SK-N-SH treated with all-trans-retinoic acid at 6 μM for 48 hours (cell line): ENCODE measurements at regions not wholly inside any gene's neighbourhood (a gene's known extent, or its start where the extent isn't known, plus 50 kb on each side); places are given as distances from the start of the nearest gene placed in this dataset.
"Not testable (repeated sequence)": the region's sequence is repeated elsewhere in the genome, so short reads cannot be mapped to it uniquely, and the experiment has no call there.

Source experiments
- ISL1 ChIP-seq: fragments of 250-450 bp; sonication (Bioruptor Pico); IDR thresholded peaks from 2 replicates; pipeline ENCODE4 v2.1.2; 2022; ENCODE audit warnings: mild to moderate bottlenecking, moderate library complexity
- PPARA ChIP-seq: fragments of 250-450 bp; sonication (Bioruptor Pico); IDR thresholded peaks from 2 replicates; pipeline ENCODE4 v1.5.0; 2020; ENCODE audit warnings: mild to moderate bottlenecking, borderline replicate concordance
- RARB ChIP-seq: fragments of 250-450 bp; sonication (Bioruptor Pico); IDR thresholded peaks from 2 replicates; pipeline ENCODE4 v1.8.0; 2021; ENCODE audit warnings: mild to moderate bottlenecking, moderate library complexity
- TOX ChIP-seq: fragments of 250-450 bp; sonication (Bioruptor Pico); IDR thresholded peaks from 2 replicates; pipeline ENCODE4 v1.8.0; 2021; ENCODE audit warnings: mild to moderate bottlenecking, moderate library complexity, borderline replicate concordance
- ZFP30 ChIP-seq: fragments of 450-650 bp; formaldehyde crosslinking; IDR thresholded peaks from 2 replicates; pipeline ENCODE4 v1.5.0; 2022; ENCODE audit warnings: mild to moderate bottlenecking, moderate library complexity
- ZNF565 ChIP-seq: fragments of 450-650 bp; formaldehyde crosslinking; conservative IDR thresholded peaks from 2 replicates; pipeline ENCODE4 v1.5.0; 2020; ENCODE audit warnings: low read depth, mild to moderate bottlenecking, moderate library complexity
- TF ChIP-seq, protein P1 (sequence below): fragments of 250-450 bp; sonication (Bioruptor Pico); IDR thresholded peaks from 2 replicates; pipeline ENCODE4 v1.8.0; 2020; ENCODE audit warnings: mild to moderate bottlenecking, moderate library complexity, borderline replicate concordance

DNA sequence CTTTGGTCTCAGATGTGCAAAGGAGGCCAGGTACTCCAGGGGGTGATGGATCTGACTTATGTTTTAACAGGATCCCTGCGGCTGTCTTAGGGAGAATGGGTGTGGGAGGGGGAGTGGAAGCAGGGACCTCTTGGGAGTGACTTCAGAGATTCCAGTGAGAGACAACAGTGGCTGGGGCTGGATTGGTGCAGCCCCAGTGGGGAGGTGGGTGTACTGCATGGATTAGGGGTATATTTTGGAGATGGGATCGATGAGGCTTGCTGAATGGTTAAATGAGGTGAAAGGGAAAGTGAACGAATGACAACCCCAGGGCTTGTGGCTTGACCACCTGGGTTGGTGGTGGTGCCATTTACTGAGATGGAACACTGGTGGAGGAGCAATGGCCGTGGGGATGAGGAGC lies 211.0 kb downstream of the ATP6V0E2 start:
- not testable (repeated sequence) for TF ChIP-seq TOX (CRISPR knock-in tag); PPARA; RARB (CRISPR knock-in tag); ZNF565 (CRISPR knock-in tag); ISL1 (CRISPR knock-in tag); ZFP30
- TF ChIP-seq, protein P1, sequence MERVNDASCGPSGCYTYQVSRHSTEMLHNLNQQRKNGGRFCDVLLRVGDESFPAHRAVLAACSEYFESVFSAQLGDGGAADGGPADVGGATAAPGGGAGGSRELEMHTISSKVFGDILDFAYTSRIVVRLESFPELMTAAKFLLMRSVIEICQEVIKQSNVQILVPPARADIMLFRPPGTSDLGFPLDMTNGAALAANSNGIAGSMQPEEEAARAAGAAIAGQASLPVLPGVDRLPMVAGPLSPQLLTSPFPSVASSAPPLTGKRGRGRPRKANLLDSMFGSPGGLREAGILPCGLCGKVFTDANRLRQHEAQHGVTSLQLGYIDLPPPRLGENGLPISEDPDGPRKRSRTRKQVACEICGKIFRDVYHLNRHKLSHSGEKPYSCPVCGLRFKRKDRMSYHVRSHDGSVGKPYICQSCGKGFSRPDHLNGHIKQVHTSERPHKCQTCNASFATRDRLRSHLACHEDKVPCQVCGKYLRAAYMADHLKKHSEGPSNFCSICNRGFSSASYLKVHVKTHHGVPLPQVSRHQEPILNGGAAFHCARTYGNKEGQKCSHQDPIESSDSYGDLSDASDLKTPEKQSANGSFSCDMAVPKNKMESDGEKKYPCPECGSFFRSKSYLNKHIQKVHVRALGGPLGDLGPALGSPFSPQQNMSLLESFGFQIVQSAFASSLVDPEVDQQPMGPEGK, result not testable (repeated sequence)
